Left cardiac atrium (tissue), 4 donors: ENCODE measurements at regions not wholly inside any gene's neighbourhood (a gene's known extent, or its start where the extent isn't known, plus 50 kb on each side); places are given as distances from the start of the nearest gene placed in this dataset.
"Not testable (repeated sequence)": the region's sequence is repeated elsewhere in the genome, so short reads cannot be mapped to it uniquely, and the experiment has no call there.

Experiments
- ATAC-seq, 2 donors: fragments of 200-7000 bp; cut with Tn5 transposase; one replicate each; pipeline ENCODE4 v1.9.1; 2020; ENCODE audit warnings: mild to moderate bottlenecking in 2 of 2, moderate library complexity in 2 of 2
- DNase-seq: peaks from one replicate; pipeline ENCODE4 v3.0.0-alpha.2; 2020
- intact Hi-C, 2 donors: fragments of 100-400 bp; cut with DNase I; formaldehyde crosslinking; loops; one replicate each; pipeline versions ENCODE4 v1.14.1 to v1.15.1; 2022 to 2023
- donor health status: DM: no; HTN: yes; CAD: no.
- donor health status: DM: no; HTN: yes; CAD: no; lungs with severe emphysema.
- donor health status: DM: yes; HTN: yes; CAD: no.
- donor health status: Dilated cardiomyopathy.

DNA sequence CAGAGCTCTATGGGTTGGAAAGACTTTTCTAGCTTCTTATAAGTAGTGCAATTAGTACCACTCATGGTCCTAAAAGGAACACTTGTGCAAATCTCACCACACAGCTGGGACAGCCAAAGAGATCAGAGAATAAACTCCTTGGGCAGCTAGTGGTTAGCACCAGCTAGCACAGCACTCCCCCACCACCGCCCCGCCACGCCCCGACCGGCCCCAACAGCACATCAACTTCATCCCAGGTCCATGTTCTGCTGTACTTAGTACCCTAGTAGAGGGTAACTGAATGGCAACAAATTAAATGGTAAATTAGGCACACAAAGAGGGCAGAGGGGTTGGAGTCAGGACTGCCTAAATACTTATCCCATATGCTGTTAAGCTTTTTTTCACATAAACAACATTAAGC lies 118.3 kb upstream of the NPAP1 start:
- ATAC-seq, intact Hi-C loops, DNase-seq: not testable (repeated sequence)

DNA sequence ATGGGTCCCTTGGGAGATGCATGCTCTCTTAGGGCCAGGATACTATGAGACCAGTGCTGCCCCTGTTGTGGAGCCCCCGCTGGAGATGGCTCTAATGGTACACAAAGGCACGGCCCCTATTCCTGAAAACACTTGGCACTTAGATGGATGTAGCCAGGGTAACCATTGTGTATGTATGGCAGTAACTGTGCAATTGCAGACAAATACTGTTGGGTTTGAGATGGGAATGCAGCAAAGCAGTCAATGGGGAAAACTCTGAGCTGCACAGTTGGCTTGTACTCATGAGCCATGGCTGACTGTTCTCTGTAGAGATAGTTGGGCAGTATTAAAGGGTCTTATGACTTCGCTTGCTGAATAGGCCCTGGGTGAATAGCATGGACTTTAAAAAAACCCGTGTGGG lies 67.9 kb upstream of the NPAP1 start:
- no peak for DNase-seq
- intact Hi-C loops, result no loop called here
- ATAC-seq, result no peak

DNA sequence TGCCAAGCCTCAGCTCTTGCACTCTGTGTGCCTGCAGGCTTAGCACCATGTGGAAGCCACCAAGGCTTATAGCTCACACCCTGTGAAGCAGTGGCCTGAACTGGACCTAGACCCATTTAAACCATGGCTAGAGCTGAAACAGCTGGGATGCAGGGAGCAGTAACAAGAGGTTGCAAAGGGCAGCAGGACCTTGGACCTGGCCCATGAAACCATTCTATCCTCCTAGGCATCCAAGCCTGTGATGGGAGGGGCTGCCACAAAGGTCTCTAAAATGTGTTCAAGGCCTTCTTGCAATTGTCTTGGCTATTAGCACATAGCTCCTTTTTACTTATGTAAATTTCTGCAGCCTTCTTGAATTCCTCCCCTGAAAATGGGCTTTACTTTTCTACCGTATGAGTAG lies 57.9 kb upstream of the NPAP1 start:
- DNase-seq, result no peak
- intact Hi-C loops, result no loop called here
- ATAC-seq, result no peak

DNA sequence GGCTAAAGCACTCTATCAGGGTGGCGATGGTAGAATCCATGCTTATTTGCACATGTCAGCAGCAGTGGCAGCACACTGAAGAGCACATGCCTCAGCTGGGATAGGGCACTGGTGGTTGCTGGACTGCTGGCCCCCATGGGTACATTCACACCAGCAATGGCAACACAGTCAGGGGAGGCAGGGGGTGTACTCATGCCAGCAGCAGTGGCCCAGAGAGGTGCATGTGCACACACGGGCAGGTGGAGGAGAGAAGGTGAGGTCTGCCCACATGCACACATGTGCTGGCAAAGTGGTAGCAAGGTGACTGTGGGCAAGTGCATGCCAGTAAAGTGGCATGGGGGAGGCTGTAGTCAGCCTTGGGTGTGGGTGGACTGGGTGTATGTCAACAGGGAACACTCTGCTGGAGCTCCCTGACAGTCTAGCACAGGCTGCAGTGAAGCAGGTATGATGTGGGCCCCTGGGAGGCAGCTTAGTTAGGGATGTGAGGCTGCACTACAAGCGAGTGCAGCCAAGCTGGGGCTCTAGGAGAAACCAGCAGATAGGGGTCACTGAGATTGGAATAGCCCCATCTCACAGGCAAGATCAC lies 53.9 kb upstream of the NPAP1 start:
- no peak for ATAC-seq
- DNase-seq, result no peak
- intact Hi-C loops, result no loop called here
